ENCODE measurements at regions not wholly inside any gene's neighbourhood (a gene's known extent, or its start where the extent isn't known, plus 50 kb on each side); places are given as distances from the start of the nearest gene placed in this dataset.

DNA sequence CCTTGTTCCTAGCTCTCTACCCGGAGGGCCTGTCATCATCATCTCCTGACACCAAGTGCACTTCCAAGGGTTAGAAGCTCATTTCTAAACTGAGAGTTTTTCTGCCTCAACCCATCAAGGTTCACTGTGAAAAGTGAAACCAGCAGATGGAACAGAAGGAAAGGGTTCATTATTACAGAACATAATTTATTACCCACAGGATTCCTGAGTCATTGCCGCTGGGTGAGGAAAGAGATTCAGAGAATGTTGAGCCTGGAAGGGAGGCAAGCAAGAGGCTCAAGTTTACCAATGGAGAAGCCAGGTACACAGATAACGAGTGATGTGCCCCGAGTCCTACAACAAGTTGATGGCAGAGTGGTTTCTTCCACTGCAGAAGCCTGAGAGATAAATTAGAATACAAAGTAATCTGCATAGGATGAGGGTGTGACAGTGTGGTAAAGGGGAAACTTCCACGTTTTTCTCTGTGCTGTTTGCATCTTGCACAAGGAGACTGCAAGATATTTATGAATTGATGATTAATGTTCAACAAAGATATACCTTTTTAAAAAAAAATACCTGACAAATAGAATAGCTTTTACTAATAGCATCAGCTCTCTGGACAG is 80.5 kb upstream of the SETMAR start:
- DNase-seq (ENCODE audit: low read depth): no peak
- H3K4me3 ChIP-seq (ENCODE audit: control insufficient read depth, low read depth, low read length): no peak overlapping the region
- TF ChIP-seq, protein P1, sequence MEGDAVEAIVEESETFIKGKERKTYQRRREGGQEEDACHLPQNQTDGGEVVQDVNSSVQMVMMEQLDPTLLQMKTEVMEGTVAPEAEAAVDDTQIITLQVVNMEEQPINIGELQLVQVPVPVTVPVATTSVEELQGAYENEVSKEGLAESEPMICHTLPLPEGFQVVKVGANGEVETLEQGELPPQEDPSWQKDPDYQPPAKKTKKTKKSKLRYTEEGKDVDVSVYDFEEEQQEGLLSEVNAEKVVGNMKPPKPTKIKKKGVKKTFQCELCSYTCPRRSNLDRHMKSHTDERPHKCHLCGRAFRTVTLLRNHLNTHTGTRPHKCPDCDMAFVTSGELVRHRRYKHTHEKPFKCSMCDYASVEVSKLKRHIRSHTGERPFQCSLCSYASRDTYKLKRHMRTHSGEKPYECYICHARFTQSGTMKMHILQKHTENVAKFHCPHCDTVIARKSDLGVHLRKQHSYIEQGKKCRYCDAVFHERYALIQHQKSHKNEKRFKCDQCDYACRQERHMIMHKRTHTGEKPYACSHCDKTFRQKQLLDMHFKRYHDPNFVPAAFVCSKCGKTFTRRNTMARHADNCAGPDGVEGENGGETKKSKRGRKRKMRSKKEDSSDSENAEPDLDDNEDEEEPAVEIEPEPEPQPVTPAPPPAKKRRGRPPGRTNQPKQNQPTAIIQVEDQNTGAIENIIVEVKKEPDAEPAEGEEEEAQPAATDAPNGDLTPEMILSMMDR (IDR thresholded peaks at IDR 0.05; ENCODE audit: control insufficient read depth, insufficient read depth, low read depth, low read length, missing control alignments): no peak

DNA sequence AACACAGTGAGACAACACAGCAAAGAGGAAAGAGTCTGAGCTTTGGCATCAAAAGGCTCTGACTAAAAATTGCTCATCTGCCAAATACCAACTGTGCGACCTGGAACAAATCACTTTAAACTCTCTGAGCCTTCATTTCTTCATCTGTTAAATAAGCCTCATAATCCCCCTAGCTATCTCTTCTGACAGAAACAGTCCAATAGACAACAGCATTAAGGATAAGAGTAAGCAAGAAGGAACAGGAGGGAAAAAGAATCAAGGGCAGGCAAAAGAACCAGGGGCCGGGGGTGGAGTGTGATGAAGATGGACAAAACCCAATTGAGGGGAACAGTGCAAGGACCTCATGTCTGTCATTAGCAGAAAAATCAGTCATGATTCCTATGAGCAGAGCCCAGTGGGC is 79.4 kb upstream of the SETMAR start:
- no peak for DNase-seq (ENCODE audit: low read depth)
- H3K4me3 ChIP-seq (ENCODE audit: control insufficient read depth, low read depth, low read length): no peak overlapping the region
- TF ChIP-seq, protein P1 (IDR thresholded peaks at IDR 0.05; ENCODE audit: control insufficient read depth, insufficient read depth, low read depth, low read length, missing control alignments): no peak

DNA sequence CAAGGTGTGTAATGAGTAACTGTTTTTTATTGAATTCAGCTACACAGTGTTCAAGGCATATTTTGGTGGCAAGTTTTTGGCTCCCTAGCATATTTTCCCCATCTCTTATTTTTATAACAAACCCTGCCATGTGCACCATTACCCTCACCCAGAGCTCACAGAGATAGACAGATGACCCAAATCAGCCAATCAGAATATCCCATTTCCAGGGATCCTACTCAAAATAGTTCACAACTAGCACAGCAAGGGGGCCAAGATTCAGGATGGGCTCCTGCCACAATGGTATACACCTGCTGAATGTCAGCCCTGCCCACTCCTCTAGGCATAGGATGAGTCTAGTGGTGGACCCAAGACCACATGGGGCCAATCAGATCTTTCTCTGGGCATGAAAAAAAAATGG is 78.8 kb upstream of the SETMAR start:
- no peak overlapping the region for H3K4me3 ChIP-seq (ENCODE audit: control insufficient read depth, low read depth, low read length)
- TF ChIP-seq, protein P1 (IDR thresholded peaks at IDR 0.05; ENCODE audit: control insufficient read depth, insufficient read depth, low read depth, low read length, missing control alignments): no peak
- DNase-seq (ENCODE audit: low read depth): no peak

DNA sequence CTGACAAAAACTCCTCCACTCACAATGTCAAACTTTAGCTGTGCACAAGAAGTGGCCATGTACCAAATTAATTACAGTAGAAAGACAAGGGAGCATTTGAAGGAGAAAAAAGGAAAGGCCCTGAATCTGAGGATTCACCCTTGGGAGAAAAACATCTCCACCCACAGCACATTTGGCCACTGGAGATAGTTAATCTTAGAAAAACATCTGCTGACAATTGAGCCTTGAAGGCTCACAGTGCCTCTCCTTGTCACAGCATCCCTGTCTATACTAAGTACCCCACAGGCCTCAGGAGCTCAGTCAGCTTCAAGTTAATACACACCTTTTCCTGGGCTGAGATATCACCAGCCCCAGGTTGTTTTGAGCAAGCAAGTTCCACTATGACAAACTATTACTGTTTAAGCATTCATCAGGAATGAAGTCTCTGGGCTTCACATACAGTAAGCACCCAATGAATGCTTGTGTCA is 78.1 kb upstream of the SETMAR start:
- DNase-seq (ENCODE audit: low read depth): no peak
- no peak overlapping the region for H3K4me3 ChIP-seq (ENCODE audit: control insufficient read depth, low read depth, low read length)
- TF ChIP-seq, protein P1 (IDR thresholded peaks at IDR 0.05; ENCODE audit: control insufficient read depth, insufficient read depth, low read depth, low read length, missing control alignments): no peak

DNA sequence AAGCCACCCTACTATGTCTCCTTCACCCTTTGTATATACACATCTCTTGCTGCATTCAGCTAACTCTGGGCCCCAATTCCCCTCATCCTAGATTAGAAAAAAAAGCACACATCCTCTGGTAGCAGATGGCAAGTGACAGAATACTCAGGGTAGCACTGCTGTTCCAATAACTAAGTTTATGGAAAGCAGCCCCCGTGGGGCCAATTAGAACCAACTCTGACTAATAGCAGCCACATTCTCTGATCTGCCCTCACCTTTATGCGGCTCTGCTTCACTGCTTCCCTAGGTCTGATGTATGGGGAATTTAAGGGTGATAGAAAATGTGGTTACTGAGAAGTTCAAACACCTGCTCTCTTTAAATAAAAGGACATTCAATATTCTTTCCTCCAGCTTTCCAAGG is 74.9 kb upstream of the SETMAR start:
- TF ChIP-seq, protein P1 (IDR thresholded peaks at IDR 0.05; ENCODE audit: control insufficient read depth, insufficient read depth, low read depth, low read length, missing control alignments): no peak
- H3K4me3 ChIP-seq (ENCODE audit: control insufficient read depth, low read depth, low read length): no peak overlapping the region
- no peak for DNase-seq (ENCODE audit: low read depth)

DNA sequence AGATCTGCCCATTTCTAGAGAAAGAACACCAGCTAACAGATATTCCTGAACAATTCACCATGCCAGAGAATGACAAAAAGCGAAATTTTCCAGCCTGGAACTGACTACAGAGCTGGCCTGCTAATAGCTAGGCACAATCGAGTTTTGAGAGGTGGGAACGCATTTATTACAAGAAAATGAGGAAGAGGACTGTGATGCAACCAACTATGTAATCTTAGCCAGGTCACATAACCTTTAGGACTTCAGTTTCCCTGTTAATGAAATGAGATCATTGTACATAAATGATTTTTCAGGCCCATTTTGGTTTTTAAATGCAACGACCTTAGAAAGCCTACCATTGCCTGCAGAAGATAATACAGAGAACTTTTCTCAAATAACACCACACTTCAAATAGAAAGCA is 72.1 kb upstream of the SETMAR start:
- H3K4me3 ChIP-seq (ENCODE audit: control insufficient read depth, low read depth, low read length): no peak overlapping the region
- DNase-seq (ENCODE audit: low read depth): no peak
- TF ChIP-seq, protein P1 (IDR thresholded peaks at IDR 0.05; ENCODE audit: control insufficient read depth, insufficient read depth, low read depth, low read length, missing control alignments): no peak

Data from AG09309 (cell line).